Pancreas (tissue), 10 donors: ENCODE measurements at regions not wholly inside any gene's neighbourhood (a gene's known extent, or its start where the extent isn't known, plus 50 kb on each side); places are given as distances from the start of the nearest gene placed in this dataset.

Source experiments
- ATAC-seq, 4 donors: fragments of 200-7000 bp; cut with Tn5 transposase; one replicate each; pipeline versions ENCODE4 v1.8.0 to v1.9.1; 2020; ENCODE audit warnings: mild to moderate bottlenecking in 4 of 4, moderate library complexity in 4 of 4
- DNase-seq, 6 donors: peaks; one replicate each; pipeline ENCODE4 v3.0.0-alpha.2; 2020
- FAIRE-seq: peaks from 2 replicates; lab custom pipeline; 2012; peaks lifted over from hg19 to GRCh38; lab: Jason Lieb, UNC
- H3K27ac ChIP-seq, 4 donors: fragments of 200-600 bp; sonication (generic); 1 replicate in 3 of 4; 2 replicates in 1 of 4; pipeline versions ENCODE4 v1.5.0 to v1.8.0; 2020
- H3K27me3 ChIP-seq, 4 donors: fragments of 200-600 bp; one replicate each; pipeline ENCODE4 v1.8.0; 2021
- H3K36me3 ChIP-seq, 3 donors: fragments of 200-600 bp; sonication (generic) in 1 of 3; one replicate each; pipeline versions ENCODE4 v1.5.0 to v1.8.0; 2020 to 2021
- H3K4me1 ChIP-seq, 3 donors: fragments of 200-600 bp; one replicate each; pipeline ENCODE4 v1.8.0; 2021
- H3K4me3 ChIP-seq, 4 donors: fragments of 200-600 bp; sonication (generic) in 2 of 4; one replicate each; pipeline versions ENCODE4 v1.5.0 to v1.8.0; 2020 to 2021
- H3K9me3 ChIP-seq, 4 donors: fragments of 200-600 bp; one replicate each; pipeline ENCODE4 v1.8.0; 2021
- CTCF ChIP-seq, 4 donors: fragments of 200-600 bp; sonication (generic) in 3 of 4; IDR thresholded peaks; one replicate each; pipeline versions ENCODE4 v1.5.0 to v1.8.0; 2021; ENCODE audit warnings: antibody characterized with exemption in 4 of 4
- WGBS, 2 donors: extraction: QIAGEN DNeasy Blood & Tissue Kit; methylation state at CpG; one replicate each; pipeline ENCODE4 v1.1.7; 2013; 5-methylcytosine and 5-hydroxymethylcytosine counted together
- intact Hi-C, 3 donors: fragments of 100-400 bp; cut with DNase I; formaldehyde crosslinking; loops; one replicate each; pipeline versions ENCODE4 v1.11.1 to v1.14.2; 2022
- donor health status: healthy with polysubstance abuse.
- donor health status: DM: no; HTN: no; CAD: no; lungs with moderate emphysema.
- donor health status: DM: no; HTN: no; CAD: no.
- donor health status: control.
- donor health status: control.
- donor health status: Bipolar disorder and iron deficiency.
- donor health status: DM: yes; HTN: yes; CAD: no.
- donor health status: DM: no; HTN: no; CAD: no.
- donor health status: DM: no; HTN: no; CAD: no.
- donor health status: DM: yes; HTN: yes; CAD: no.

- intact Hi-C loops = no loop called here
- DNase-seq (no peak), FAIRE-seq (no peak), ATAC-seq (no peak)
- no peaks in the 10 kb centered on the region for H3K27me3 ChIP-seq
- no peaks in the 10 kb centered on the region for H3K36me3 ChIP-seq
- H3K27ac ChIP-seq = no peak overlapping the region
- no peaks in the 10 kb centered on the region for H3K4me1 ChIP-seq
- no peak for TF ChIP-seq CTCF (IDR thresholded peaks at IDR 0.05)
- WGBS, 2 donors = 69 to 82% methylated on average over 3 of the region's 3 CpGs
- no peaks in the 10 kb centered on the region for H3K9me3 ChIP-seq
- H3K4me3 ChIP-seq = no peak overlapping the region
These were observed 149.2 kb downstream of the DMRTA1 start for GRCh38 chr9:22595805-22596204.

GRCh38 chr9:22617156-22617555 lies 170.5 kb downstream of the DMRTA1 start:
- Histone ChIP-seq H3K27ac (no peak overlapping the region), H3K27me3 (no peaks in the 10 kb centered on the region), H3K36me3 (no peaks in the 10 kb centered on the region), H3K4me3 (no peak overlapping the region), H3K4me1 (no peaks in the 10 kb centered on the region), H3K9me3 (no peaks in the 10 kb centered on the region)
- DNase-seq = no peak
- TF ChIP-seq CTCF (IDR thresholded peaks at IDR 0.05) = no peak
- ATAC-seq = no peak
- intact Hi-C loops = no loop called here
- FAIRE-seq = no peak
- WGBS, 2 donors = 35 to 43% methylated on average over 2 of the region's 2 CpGs

GRCh38 chr9:22622815-22623214 lies 176.2 kb downstream of the DMRTA1 start:
- DNase-seq = no peak
- no peak overlapping the region for H3K4me3 ChIP-seq
- no peak overlapping the region for H3K27ac ChIP-seq
- no peaks in the 10 kb centered on the region for H3K36me3 ChIP-seq
- TF ChIP-seq CTCF (IDR thresholded peaks at IDR 0.05) = no peak
- FAIRE-seq = no peak
- intact Hi-C loops = no loop called here
- no peaks in the 10 kb centered on the region for H3K9me3 ChIP-seq
- 59 to 86% methylated on average over 1 of the region's 1 CpG for WGBS, 2 donors
- ATAC-seq = no peak
- no peaks in the 10 kb centered on the region for H3K4me1 ChIP-seq
- H3K27me3 ChIP-seq = no peaks in the 10 kb centered on the region

GRCh38 chr9:22623236-22623635 lies 176.6 kb downstream of the DMRTA1 start:
- Histone ChIP-seq H3K9me3 (no peaks in the 10 kb centered on the region), H3K27me3 (no peaks in the 10 kb centered on the region), H3K36me3 (no peaks in the 10 kb centered on the region), H3K27ac (no peak overlapping the region), H3K4me3 (no peak overlapping the region), H3K4me1 (no peaks in the 10 kb centered on the region)
- ATAC-seq (no peak), DNase-seq (no peak), FAIRE-seq (no peak)
- 23 to 26% methylated on average over 3 of the region's 3 CpGs for WGBS, 2 donors
- intact Hi-C loops = no loop called here
- no peak for TF ChIP-seq CTCF (IDR thresholded peaks at IDR 0.05)

GRCh38 chr9:22625540-22625939 lies 178.9 kb downstream of the DMRTA1 start:
- Histone ChIP-seq H3K27ac (no peak overlapping the region), H3K4me3 (no peak overlapping the region), H3K4me1 (no peaks in the 10 kb centered on the region), H3K36me3 (no peaks in the 10 kb centered on the region), H3K27me3 (no peaks in the 10 kb centered on the region), H3K9me3 (no peaks in the 10 kb centered on the region)
- WGBS, 2 donors = 67 to 77% methylated on average over 4 of the region's 4 CpGs
- no peak for ATAC-seq
- DNase-seq = no peak
- intact Hi-C loops = no loop called here
- FAIRE-seq = no peak
- no peak for TF ChIP-seq CTCF (IDR thresholded peaks at IDR 0.05)
